DOHH2 (cell line): ENCODE measurements at regions not wholly inside any gene's neighbourhood (a gene's known extent, or its start where the extent isn't known, plus 50 kb on each side); places are given as distances from the start of the nearest gene placed in this dataset.

Experiments used
- H3F3A ChIP-seq: fragments of 200-600 bp; sonication (generic), shearing (Covaris generic); 2 replicates; pipeline ENCODE4 v1.6.0; 2016; ENCODE audit warnings: antibody characterized with exemption, mild to moderate bottlenecking; ENCODE audit not compliant: control insufficient read depth, insufficient read depth
- H3K27ac ChIP-seq: fragments of 200-600 bp; sonication (generic); 2 replicates; pipeline ENCODE4 v1.5.1; 2014; ENCODE audit warnings: low read depth, mild to moderate bottlenecking, low read length, moderate library complexity
- H3K27me3 ChIP-seq: fragments of 200-600 bp; sonication (generic); 2 replicates; pipeline ENCODE4 v1.6.1; 2014; ENCODE audit warnings: mild to moderate bottlenecking, low read length, mixed read lengths; ENCODE audit not compliant: control insufficient read depth
- H3K36me3 ChIP-seq: fragments of 200-600 bp; sonication (generic); 2 replicates; pipeline ENCODE4 v1.6.1; 2014; ENCODE audit warnings: mild to moderate bottlenecking, low read length, moderate library complexity, mixed read lengths; ENCODE audit not compliant: control insufficient read depth
- H3K4me1 ChIP-seq: fragments of 200-600 bp; sonication (generic); 2 replicates; pipeline ENCODE4 v1.6.1; 2014; ENCODE audit warnings: mild to moderate bottlenecking, low read length, mixed read lengths; ENCODE audit not compliant: control insufficient read depth
- H3K4me2 ChIP-seq: fragments of 200-600 bp; sonication (generic); 2 replicates; pipeline ENCODE4 v1.6.0; 2014; ENCODE audit warnings: mild to moderate bottlenecking, low read length, moderate library complexity
- H3K4me3 ChIP-seq: fragments of 200-600 bp; sonication (generic); 2 replicates; pipeline ENCODE4 v1.5.1; 2014; ENCODE audit warnings: mild to moderate bottlenecking, low read length, mixed read lengths
- H3K79me2 ChIP-seq: fragments of 200-600 bp; sonication (generic); 2 replicates; pipeline ENCODE4 v1.6.1; 2014; ENCODE audit warnings: mild to moderate bottlenecking, low read length, mixed read lengths; ENCODE audit not compliant: control insufficient read depth
- H3K9me2 ChIP-seq: fragments of 200-600 bp; sonication (generic); replicated peaks from 2 replicates; pipeline ENCODE4 v1.6.1; 2014; ENCODE audit warnings: mild to moderate bottlenecking, low read length, mixed read lengths; ENCODE audit not compliant: control insufficient read depth
- H3K9me3 ChIP-seq: fragments of 200-600 bp; sonication (generic); 2 replicates; pipeline ENCODE4 v1.6.1; 2014; ENCODE audit warnings: antibody characterized with exemption, low read length, mixed read lengths; ENCODE audit not compliant: control insufficient read depth, insufficient read depth
- H4K20me1 ChIP-seq: fragments of 200-600 bp; sonication (generic); 2 replicates; pipeline ENCODE4 v1.6.0; 2014; ENCODE audit warnings: low read depth, mild to moderate bottlenecking, antibody characterized with exemption, low read length, moderate library complexity; ENCODE audit not compliant: control insufficient read depth, insufficient read depth
- EZH2phosphoT487 ChIP-seq: fragments of 200-600 bp; sonication (generic); IDR thresholded peaks from 2 replicates; pipeline ENCODE4 v1.6.1; 2017; ENCODE audit warnings: borderline replicate concordance, mild to moderate bottlenecking, antibody characterized with exemption, low read length, moderate library complexity, mixed read lengths
- TF ChIP-seq, protein P1 (sequence below): fragments of 200-600 bp; sonication (generic); IDR thresholded peaks from one replicate; pipeline ENCODE4 v1.5.1; 2014; ENCODE audit warnings: antibody characterized with exemption, mild to moderate bottlenecking, low read depth, low read length; ENCODE audit not compliant: poor library complexity, severe bottlenecking

DNA sequence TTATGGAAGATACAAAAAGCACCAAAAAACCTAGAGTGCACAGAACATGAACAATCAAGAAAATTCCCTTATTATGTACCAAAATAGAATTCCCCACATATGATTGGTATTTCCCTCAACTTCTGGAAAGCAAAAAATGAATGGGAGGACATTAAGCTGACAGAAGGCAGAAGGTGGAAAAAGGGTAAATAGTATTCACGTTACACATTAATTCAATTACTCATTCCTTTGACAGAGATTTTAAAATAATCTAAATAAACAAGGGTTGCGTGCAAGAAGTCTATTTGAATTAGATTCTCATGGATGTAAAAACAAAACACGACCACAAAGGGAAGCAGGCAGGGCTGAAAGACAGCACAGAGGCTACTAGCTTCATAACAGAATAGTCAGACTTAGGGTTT lies 260.5 kb upstream of the ZPLD1 start:
- H3K27ac ChIP-seq: no peak overlapping the region
- no peaks in the 10 kb centered on the region for H3K27me3 ChIP-seq
- no peak overlapping the region for H3K4me3 ChIP-seq
- no peaks in the 10 kb centered on the region for H3K36me3 ChIP-seq
- no peaks in the 10 kb centered on the region for H3K9me3 ChIP-seq
- no peaks in the 10 kb centered on the region for H4K20me1 ChIP-seq
- no peak overlapping the region for H3K4me2 ChIP-seq
- TF ChIP-seq EZH2phosphoT487: no peak
- TF ChIP-seq, protein P1, sequence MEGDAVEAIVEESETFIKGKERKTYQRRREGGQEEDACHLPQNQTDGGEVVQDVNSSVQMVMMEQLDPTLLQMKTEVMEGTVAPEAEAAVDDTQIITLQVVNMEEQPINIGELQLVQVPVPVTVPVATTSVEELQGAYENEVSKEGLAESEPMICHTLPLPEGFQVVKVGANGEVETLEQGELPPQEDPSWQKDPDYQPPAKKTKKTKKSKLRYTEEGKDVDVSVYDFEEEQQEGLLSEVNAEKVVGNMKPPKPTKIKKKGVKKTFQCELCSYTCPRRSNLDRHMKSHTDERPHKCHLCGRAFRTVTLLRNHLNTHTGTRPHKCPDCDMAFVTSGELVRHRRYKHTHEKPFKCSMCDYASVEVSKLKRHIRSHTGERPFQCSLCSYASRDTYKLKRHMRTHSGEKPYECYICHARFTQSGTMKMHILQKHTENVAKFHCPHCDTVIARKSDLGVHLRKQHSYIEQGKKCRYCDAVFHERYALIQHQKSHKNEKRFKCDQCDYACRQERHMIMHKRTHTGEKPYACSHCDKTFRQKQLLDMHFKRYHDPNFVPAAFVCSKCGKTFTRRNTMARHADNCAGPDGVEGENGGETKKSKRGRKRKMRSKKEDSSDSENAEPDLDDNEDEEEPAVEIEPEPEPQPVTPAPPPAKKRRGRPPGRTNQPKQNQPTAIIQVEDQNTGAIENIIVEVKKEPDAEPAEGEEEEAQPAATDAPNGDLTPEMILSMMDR: no peak
- H3K4me1 ChIP-seq: peaks cover 7% of the 10 kb centered on the region
- no peaks in the 10 kb centered on the region for H3F3A ChIP-seq
- no peaks in the 10 kb centered on the region for H3K9me2 ChIP-seq
- no peaks in the 10 kb centered on the region for H3K79me2 ChIP-seq

DNA sequence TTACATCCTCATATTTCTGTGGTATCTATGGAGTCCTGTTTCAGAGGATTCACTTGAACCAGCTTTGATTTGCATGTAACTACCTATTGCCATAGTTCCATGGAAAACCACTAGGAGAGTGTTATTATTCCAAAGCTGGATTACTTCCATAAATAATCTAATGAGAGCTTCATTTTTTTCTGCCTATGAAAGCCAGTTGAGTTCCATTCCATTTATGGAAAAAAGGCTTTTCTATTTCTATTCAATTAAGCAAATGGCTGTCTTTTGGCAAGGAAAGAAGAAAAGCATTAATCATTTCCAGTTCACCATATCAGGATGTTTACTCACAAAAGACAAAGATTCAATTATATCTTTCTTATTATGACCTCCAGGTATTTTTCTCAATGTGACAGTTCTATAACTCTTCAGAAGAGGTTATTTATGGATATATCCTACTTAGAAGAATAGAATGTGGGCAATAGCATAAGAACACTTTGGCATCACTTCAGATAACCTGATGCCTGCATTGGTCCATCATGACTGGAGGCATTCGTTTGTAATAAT lies 259.9 kb upstream of the ZPLD1 start:
- Histone ChIP-seq H3K4me3 (no peak overlapping the region), H3K9me3 (no peaks in the 10 kb centered on the region), H3F3A (no peaks in the 10 kb centered on the region), H4K20me1 (no peaks in the 10 kb centered on the region), H3K9me2 (no peaks in the 10 kb centered on the region), H3K4me1 (peaks cover 13% of the 10 kb centered on the region), H3K36me3 (no peaks in the 10 kb centered on the region), H3K27ac (no peak overlapping the region), H3K27me3 (no peaks in the 10 kb centered on the region), H3K79me2 (no peaks in the 10 kb centered on the region), H3K4me2 (no peak overlapping the region)
- TF ChIP-seq, protein P1: no peak
- TF ChIP-seq EZH2phosphoT487: no peak

DNA sequence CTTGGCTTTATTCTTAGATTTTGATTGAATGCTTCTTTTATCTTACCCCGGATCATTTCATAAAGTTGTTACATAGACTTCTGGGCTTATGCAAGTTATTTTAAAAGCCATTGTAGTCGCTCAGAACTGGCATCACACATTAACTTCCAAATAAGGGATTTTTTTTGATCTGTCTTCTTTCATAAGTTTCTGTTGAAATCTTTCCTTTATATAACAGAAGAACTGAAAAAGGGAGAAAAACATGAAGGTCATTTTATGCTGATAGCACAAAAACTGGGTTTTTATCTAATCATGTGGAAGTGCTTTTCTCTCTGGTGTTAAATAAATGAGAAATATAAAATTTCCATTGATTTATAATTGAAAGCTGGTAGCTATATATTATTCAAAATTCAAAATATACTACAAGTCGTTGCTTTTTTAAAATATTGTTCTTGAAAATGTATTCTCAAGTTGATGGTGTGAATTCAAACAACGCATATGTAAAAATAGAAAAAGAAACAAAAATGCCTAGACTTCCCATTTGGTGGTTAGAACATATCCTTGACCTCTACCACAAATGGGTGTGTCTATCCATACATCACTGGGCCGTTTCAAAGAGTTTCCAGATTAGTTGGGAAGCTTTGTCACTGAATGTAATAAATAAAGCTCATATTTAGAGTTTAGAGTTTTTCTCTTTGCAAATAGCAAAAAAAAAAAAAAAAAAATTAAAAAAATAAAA lies 258.3 kb upstream of the ZPLD1 start:
- TF ChIP-seq EZH2phosphoT487: no peak
- TF ChIP-seq, protein P1: no peak
- no peaks in the 10 kb centered on the region for H3F3A ChIP-seq
- H4K20me1 ChIP-seq: no peaks in the 10 kb centered on the region
- H3K27me3 ChIP-seq: no peaks in the 10 kb centered on the region
- no peak overlapping the region for H3K4me3 ChIP-seq
- H3K9me2 ChIP-seq: no peaks in the 10 kb centered on the region
- peaks cover 22% of the 10 kb centered on the region for H3K4me1 ChIP-seq
- no peaks in the 10 kb centered on the region for H3K36me3 ChIP-seq
- no peaks in the 10 kb centered on the region for H3K79me2 ChIP-seq
- no peaks in the 10 kb centered on the region for H3K9me3 ChIP-seq
- H3K27ac ChIP-seq: no peak overlapping the region
- no peak overlapping the region for H3K4me2 ChIP-seq
